ENCODE measurements at regions not wholly inside any gene's neighbourhood (a gene's known extent, or its start where the extent isn't known, plus 50 kb on each side); places are given as distances from the start of the nearest gene placed in this dataset.

GRCh38 chr15:85318048-85318731, 62.2 kb upstream of the AKAP13 start:
- TF ChIP-seq CTCF (IDR thresholded peaks at IDR 0.05) (no peak), ZFX (IDR thresholded peaks at IDR 0.05; ENCODE audit: borderline replicate concordance) (no peak)
- H3K27ac ChIP-seq = no peak overlapping the region

- H3K27ac ChIP-seq = no peak overlapping the region
- TF ChIP-seq ZFX (IDR thresholded peaks at IDR 0.05; ENCODE audit: borderline replicate concordance) = no peak
- no peak for TF ChIP-seq CTCF (IDR thresholded peaks at IDR 0.05)
These were observed 61.7 kb upstream of the AKAP13 start for GRCh38 chr15:85318732-85319076.

- no peak for TF ChIP-seq ZFX (IDR thresholded peaks at IDR 0.05; ENCODE audit: borderline replicate concordance)
- TF ChIP-seq CTCF (IDR thresholded peaks at IDR 0.05) = no peak
- no peak overlapping the region for H3K27ac ChIP-seq
These were observed 56.2 kb upstream of the AKAP13 start for GRCh38 chr15:85324202-85324601.

- no peak for TF ChIP-seq ZFX (IDR thresholded peaks at IDR 0.05; ENCODE audit: borderline replicate concordance)
- no peak for TF ChIP-seq CTCF (IDR thresholded peaks at IDR 0.05)
- H3K27ac ChIP-seq = no peak overlapping the region
These were observed 54.6 kb upstream of the AKAP13 start for GRCh38 chr15:85325834-85326233.

- no peak overlapping the region for H3K27ac ChIP-seq
These were observed 54.1 kb upstream of the AKAP13 start for GRCh38 chr15:85326291-85326690.

GRCh38 chr15:85327820-85328219, 52.6 kb upstream of the AKAP13 start:
- TF ChIP-seq CTCF (IDR thresholded peaks at IDR 0.05) (no peak), ZFX (IDR thresholded peaks at IDR 0.05; ENCODE audit: borderline replicate concordance) (no peak)
- H3K27ac ChIP-seq = no peak overlapping the region

More at GRCh38 chr15:85326291-85326690, 54.1 kb upstream of the AKAP13 start:
- no peak for TF ChIP-seq CTCF (IDR thresholded peaks at IDR 0.05)

GRCh38 chr15:85329561-85330422, 50.6 kb upstream of the AKAP13 start:
- no peak overlapping the region for H3K27ac ChIP-seq
- TF ChIP-seq CTCF (IDR thresholded peaks at IDR 0.05) = no peak
- no peak for TF ChIP-seq ZFX (IDR thresholded peaks at IDR 0.05; ENCODE audit: borderline replicate concordance)
